ENCODE measurements at regions not wholly inside any gene's neighbourhood (a gene's known extent, or its start where the extent isn't known, plus 50 kb on each side); places are given as distances from the start of the nearest gene placed in this dataset.
A peak's percentile ranks its signal among the peaks of the same experiment; 100 is the strongest.

GRCh38 chr2:106041150-106041549, 153.0 kb downstream of the UXS1 start:
- no peak for DNase-seq (ENCODE audit: low spot score)

- DNase-seq (ENCODE audit: low spot score), result no peak
Measured at GRCh38 chr2:106039634-106040315, 154.3 kb downstream of the UXS1 start.

- no peak for DNase-seq (ENCODE audit: low spot score)
Measured at GRCh38 chr2:106038601-106039375, 155.3 kb downstream of the UXS1 start.

- DNase-seq (ENCODE audit: low spot score), result no peak
Measured at GRCh38 chr2:106037932-106038331, 156.2 kb downstream of the UXS1 start.

- DNase-seq (ENCODE audit: low spot score), result no peak
Measured at GRCh38 chr2:106037262-106037661, 156.8 kb downstream of the UXS1 start.

- no peak for DNase-seq (ENCODE audit: low spot score)
Measured at GRCh38 chr2:106034325-106034724, 159.8 kb downstream of the UXS1 start.

- DNase-seq (ENCODE audit: low spot score), result no peak
Measured at GRCh38 chr2:106032676-106033075, 161.4 kb downstream of the UXS1 start.

GRCh38 chr2:106030287-106031268, 163.5 kb downstream of the UXS1 start:
- DNase-seq (ENCODE audit: low spot score), result peak; percentile 63

- DNase-seq (ENCODE audit: low spot score), result no peak
Measured at GRCh38 chr2:106028192-106028591, 165.9 kb downstream of the UXS1 start.

GRCh38 chr2:106026271-106027190, 167.6 kb downstream of the UXS1 start:
- no peak for DNase-seq (ENCODE audit: low spot score)

GRCh38 chr2:106025796-106026195, 168.3 kb downstream of the UXS1 start:
- DNase-seq (ENCODE audit: low spot score), result no peak

GRCh38 chr2:106021662-106022028, 172.5 kb downstream of the UXS1 start:
- no peak for DNase-seq (ENCODE audit: low spot score)

- DNase-seq (ENCODE audit: low spot score), result no peak
Measured at GRCh38 chr2:106020821-106021661, 173.1 kb downstream of the UXS1 start.

GRCh38 chr2:106020032-106020431, 174.1 kb downstream of the UXS1 start:
- no peak for DNase-seq (ENCODE audit: low spot score)

GRCh38 chr2:106018141-106018540, 176.0 kb downstream of the UXS1 start:
- no peak for DNase-seq (ENCODE audit: low spot score)

- no peak for DNase-seq (ENCODE audit: low spot score)
Measured at GRCh38 chr2:106012591-106013347, 181.3 kb downstream of the UXS1 start.

GRCh38 chr2:106012001-106012590, 182.0 kb downstream of the UXS1 start:
- DNase-seq (ENCODE audit: low spot score), result no peak

GRCh38 chr2:106011380-106011779, 182.7 kb downstream of the UXS1 start:
- DNase-seq (ENCODE audit: low spot score), result no peak

GRCh38 chr2:106010818-106011355, 183.2 kb downstream of the UXS1 start:
- no peak for DNase-seq (ENCODE audit: low spot score)

Data from HT-29 (cell line).